Endothelial cell (in vitro differentiated cells): ENCODE measurements at regions not wholly inside any gene's neighbourhood (a gene's known extent, or its start where the extent isn't known, plus 50 kb on each side); places are given as distances from the start of the nearest gene placed in this dataset.

Source experiments
- DNase-seq: peaks from one replicate; pipeline ENCODE4 v3.0.0; 2021; ENCODE audit warnings: low spot score
- H3K27ac Mint-ChIP-seq: one replicate; pipeline ENCODE4 v1.8.0; 2021; ENCODE audit warnings: mixed read lengths, inconsistent platforms; ENCODE audit not compliant: unreplicated experiment
- H3K27me3 Mint-ChIP-seq: one replicate; pipeline ENCODE4 v1.8.0; 2021; ENCODE audit warnings: mild to moderate bottlenecking, moderate library complexity, mixed read lengths, inconsistent platforms; ENCODE audit not compliant: unreplicated experiment
- H3K36me3 Mint-ChIP-seq: one replicate; pipeline ENCODE4 v1.8.0; 2021; ENCODE audit warnings: mild to moderate bottlenecking, low read depth, mixed read lengths, inconsistent platforms; ENCODE audit not compliant: unreplicated experiment
- H3K4me1 Mint-ChIP-seq: one replicate; pipeline ENCODE4 v1.8.0; 2021; ENCODE audit warnings: mild to moderate bottlenecking, mixed read lengths, inconsistent platforms; ENCODE audit not compliant: unreplicated experiment
- H3K4me3 Mint-ChIP-seq: one replicate; pipeline ENCODE4 v1.8.0; 2021; ENCODE audit warnings: mild to moderate bottlenecking, mixed read lengths, inconsistent platforms; ENCODE audit not compliant: unreplicated experiment
- H3K9me3 Mint-ChIP-seq: one replicate; pipeline ENCODE4 v1.8.0; 2021; ENCODE audit warnings: mixed read lengths, inconsistent platforms; ENCODE audit not compliant: unreplicated experiment
- TF ChIP-seq, protein P1 (sequence below): fragments of 200-600 bp; sonication (generic); IDR thresholded peaks from one replicate; pipeline ENCODE4 v1.5.0; 2021; ENCODE audit warnings: antibody characterized with exemption; ENCODE audit not compliant: unreplicated experiment

DNA sequence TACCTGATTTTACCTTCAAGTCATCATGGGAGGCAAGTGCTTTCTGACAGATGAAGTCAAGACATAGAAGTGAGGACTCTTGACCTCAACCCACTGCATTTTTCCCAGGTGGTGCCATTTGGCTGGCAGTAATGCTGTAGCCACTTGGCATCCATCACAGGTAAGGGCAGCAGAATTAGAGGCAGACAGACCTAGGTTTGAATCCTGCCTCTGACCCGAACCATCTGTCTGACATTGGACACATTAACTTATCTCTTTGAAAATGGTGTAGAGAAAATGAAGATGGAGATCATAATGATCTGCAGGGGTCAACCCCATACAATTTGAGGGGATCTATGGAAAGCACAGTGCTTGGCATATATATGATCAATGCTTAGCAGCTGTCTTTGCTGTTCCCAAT lies 505.5 kb downstream of the NPIPA7 start:
- Mint-ChIP-seq H3K36me3 (no peaks in the 10 kb centered on the region), H3K27me3 (no peaks in the 10 kb centered on the region), H3K4me3 (no peak overlapping the region), H3K27ac (no peak overlapping the region), H3K4me1 (no peaks in the 10 kb centered on the region), H3K9me3 (no peaks in the 10 kb centered on the region)
- DNase-seq, result no peak
- TF ChIP-seq, protein P1, sequence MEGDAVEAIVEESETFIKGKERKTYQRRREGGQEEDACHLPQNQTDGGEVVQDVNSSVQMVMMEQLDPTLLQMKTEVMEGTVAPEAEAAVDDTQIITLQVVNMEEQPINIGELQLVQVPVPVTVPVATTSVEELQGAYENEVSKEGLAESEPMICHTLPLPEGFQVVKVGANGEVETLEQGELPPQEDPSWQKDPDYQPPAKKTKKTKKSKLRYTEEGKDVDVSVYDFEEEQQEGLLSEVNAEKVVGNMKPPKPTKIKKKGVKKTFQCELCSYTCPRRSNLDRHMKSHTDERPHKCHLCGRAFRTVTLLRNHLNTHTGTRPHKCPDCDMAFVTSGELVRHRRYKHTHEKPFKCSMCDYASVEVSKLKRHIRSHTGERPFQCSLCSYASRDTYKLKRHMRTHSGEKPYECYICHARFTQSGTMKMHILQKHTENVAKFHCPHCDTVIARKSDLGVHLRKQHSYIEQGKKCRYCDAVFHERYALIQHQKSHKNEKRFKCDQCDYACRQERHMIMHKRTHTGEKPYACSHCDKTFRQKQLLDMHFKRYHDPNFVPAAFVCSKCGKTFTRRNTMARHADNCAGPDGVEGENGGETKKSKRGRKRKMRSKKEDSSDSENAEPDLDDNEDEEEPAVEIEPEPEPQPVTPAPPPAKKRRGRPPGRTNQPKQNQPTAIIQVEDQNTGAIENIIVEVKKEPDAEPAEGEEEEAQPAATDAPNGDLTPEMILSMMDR, result no peak

DNA sequence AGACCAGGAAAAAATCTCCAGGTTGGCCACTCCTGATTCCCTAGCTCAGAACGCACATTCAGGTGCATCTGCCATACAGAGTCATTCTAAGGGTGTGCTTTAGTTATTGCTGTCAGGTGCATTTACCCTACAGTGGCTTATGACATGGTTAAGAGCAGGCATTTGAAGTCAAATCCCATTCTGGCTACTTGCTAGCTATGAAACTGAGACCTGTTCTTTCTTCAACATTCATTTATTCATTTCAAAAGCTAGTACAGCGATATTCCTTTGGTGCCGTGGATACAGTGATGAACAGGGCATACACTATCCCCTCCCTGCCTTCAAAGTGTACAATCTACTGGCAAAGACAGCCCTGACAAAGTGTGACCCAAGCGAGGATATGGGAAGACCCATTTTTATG lies 508.3 kb downstream of the NPIPA7 start:
- Mint-ChIP-seq H3K9me3 (no peaks in the 10 kb centered on the region), H3K27me3 (peaks cover 2% of the 10 kb centered on the region), H3K27ac (no peak overlapping the region), H3K36me3 (no peaks in the 10 kb centered on the region), H3K4me1 (no peaks in the 10 kb centered on the region), H3K4me3 (no peak overlapping the region)
- TF ChIP-seq, protein P1, result no peak
- DNase-seq, result no peak

DNA sequence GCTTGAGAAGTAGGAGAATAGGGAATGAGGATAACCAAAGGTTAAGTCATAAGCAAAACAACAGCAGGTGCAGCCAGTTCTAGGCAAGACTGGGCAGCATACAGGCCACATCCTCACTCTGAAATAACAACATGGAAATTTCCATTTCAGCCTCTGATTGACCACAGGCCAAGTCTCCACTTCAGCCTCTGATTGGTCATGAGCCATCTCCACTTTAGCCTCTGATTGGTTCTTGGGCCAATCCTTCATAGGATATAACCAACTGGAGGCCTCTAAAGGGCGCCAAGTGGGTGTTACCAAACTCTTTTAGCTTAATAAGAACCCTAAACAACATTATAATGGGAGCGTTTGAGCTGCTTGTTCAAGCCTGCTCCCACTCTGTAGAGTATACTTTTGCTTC lies 512.0 kb downstream of the NPIPA7 start:
- TF ChIP-seq, protein P1, result no peak
- Mint-ChIP-seq H3K36me3 (no peaks in the 10 kb centered on the region), H3K27me3 (peaks cover 2% of the 10 kb centered on the region), H3K9me3 (no peaks in the 10 kb centered on the region), H3K4me1 (no peaks in the 10 kb centered on the region), H3K4me3 (no peak overlapping the region), H3K27ac (no peak overlapping the region)
- DNase-seq, result no peak

DNA sequence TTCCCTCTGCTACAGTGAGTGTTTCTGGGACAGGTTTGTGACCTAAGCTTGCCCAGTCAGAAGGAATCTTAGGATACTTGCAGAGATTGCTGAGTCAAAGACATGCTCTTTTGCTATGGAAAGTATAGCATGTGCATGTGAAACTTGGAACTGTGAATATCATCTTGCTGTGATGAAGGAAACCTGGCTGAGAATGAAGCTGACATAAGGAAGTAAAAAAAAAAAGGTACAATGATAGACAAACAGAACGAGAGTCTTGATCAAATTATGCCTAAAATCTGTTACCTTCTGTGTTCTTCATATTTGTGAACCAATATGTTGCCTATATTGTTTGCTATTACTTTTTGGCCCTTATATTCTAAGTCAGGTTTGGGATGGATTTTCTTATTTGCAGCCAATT lies 525.7 kb downstream of the NPIPA7 start:
- Mint-ChIP-seq H3K27me3 (no peaks in the 10 kb centered on the region), H3K36me3 (no peaks in the 10 kb centered on the region), H3K9me3 (peaks cover under 1% of the 10 kb centered on the region), H3K4me3 (no peak overlapping the region), H3K4me1 (no peaks in the 10 kb centered on the region), H3K27ac (no peak overlapping the region)
- no peak for DNase-seq
- TF ChIP-seq, protein P1, result no peak

DNA sequence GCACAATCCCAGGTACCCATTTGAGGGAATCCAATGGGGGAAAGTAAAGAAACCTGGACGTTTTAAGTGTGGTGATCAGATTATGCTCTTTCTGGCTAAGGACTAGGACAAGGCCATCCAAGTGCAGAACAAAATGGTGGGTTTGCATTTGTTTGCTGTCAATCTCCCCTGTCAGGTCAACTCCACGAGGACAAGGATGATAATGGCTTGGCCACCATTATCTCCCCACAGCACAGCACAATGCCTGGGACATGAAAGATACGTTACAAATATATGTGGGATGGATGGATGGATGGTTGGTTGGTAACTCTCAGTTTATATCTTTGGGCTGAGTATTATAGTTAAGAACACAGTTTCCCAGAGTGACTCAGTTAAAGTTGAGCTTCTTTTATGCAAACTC lies 526.9 kb downstream of the NPIPA7 start:
- Mint-ChIP-seq H3K27ac (no peak overlapping the region), H3K4me3 (no peak overlapping the region), H3K36me3 (no peaks in the 10 kb centered on the region), H3K27me3 (no peaks in the 10 kb centered on the region), H3K9me3 (no peaks in the 10 kb centered on the region), H3K4me1 (no peaks in the 10 kb centered on the region)
- TF ChIP-seq, protein P1, result no peak
- DNase-seq, result no peak
